WTC11 (cell line): ENCODE measurements at regions not wholly inside any gene's neighbourhood (a gene's known extent, or its start where the extent isn't known, plus 50 kb on each side); places are given as distances from the start of the nearest gene placed in this dataset.

Source experiments
- ATAC-seq: fragments of 200-7000 bp; cut with Tn5 transposase; 2 replicates; pipeline ENCODE4 v1.10.0; 2021; ENCODE audit warnings: mild to moderate bottlenecking, moderate library complexity
- CTCF ChIA-PET: fragments of 300-600 bp; sonication (Branson Sonifier 250); formaldehyde crosslinking; loops from one replicate; lab custom pipeline; 2021; ENCODE audit warnings: antibody characterized with exemption; lab: Charles Lee
- POLR2A ChIA-PET: fragments of 350-600 bp; sonication (Branson Sonifier 250); formaldehyde crosslinking; loops from one replicate; lab custom pipeline; 2021; ENCODE audit warnings: antibody characterized with exemption; lab: Charles Lee
- DNase-seq: peaks from one replicate; pipeline ENCODE4 v3.0.0; 2021; ENCODE audit warnings: low spot score
- H3K27ac Mint-ChIP-seq: 2 replicates; pipeline ENCODE4 v1.8.0; 2021; ENCODE audit warnings: mixed read lengths
- H3K27me3 Mint-ChIP-seq: 2 replicates; pipeline ENCODE4 v1.8.0; 2021; ENCODE audit warnings: low read depth, mild to moderate bottlenecking, moderate library complexity, mixed read lengths
- H3K36me3 Mint-ChIP-seq: 2 replicates; pipeline ENCODE4 v1.8.0; 2021; ENCODE audit warnings: mixed read lengths
- H3K4me1 Mint-ChIP-seq: 2 replicates; pipeline ENCODE4 v1.8.0; 2022; ENCODE audit warnings: mixed read lengths
- H3K4me3 Mint-ChIP-seq: 2 replicates; pipeline ENCODE4 v1.8.0; 2021; ENCODE audit warnings: mild to moderate bottlenecking, moderate library complexity, mixed read lengths
- H3K9me3 Mint-ChIP-seq: 2 replicates; pipeline ENCODE4 v1.8.0; 2021; ENCODE audit warnings: mixed read lengths
- CDX4 ChIP-seq: fragments of 250-450 bp; sonication (Bioruptor Pico); IDR thresholded peaks from 2 replicates; pipeline ENCODE4 v1.9.0; 2021; ENCODE audit warnings: moderate library complexity, mild to moderate bottlenecking, inconsistent platforms, borderline replicate concordance
- E2F5 ChIP-seq: sonication (generic); formaldehyde crosslinking; IDR thresholded peaks from 2 replicates; pipeline ENCODE4 v1.8.1; 2022; ENCODE audit warnings: mild to moderate bottlenecking, moderate library complexity, missing genetic modification reagents
- ETV6 ChIP-seq: sonication (generic); formaldehyde crosslinking; IDR thresholded peaks from 2 replicates; pipeline ENCODE4 v1.8.1; 2022; ENCODE audit warnings: mild to moderate bottlenecking, missing genetic modification reagents
- FOXK1 ChIP-seq: sonication (generic); formaldehyde crosslinking; IDR thresholded peaks from 2 replicates; pipeline ENCODE4 v1.8.0; 2022; ENCODE audit warnings: mild to moderate bottlenecking, moderate library complexity, missing genetic modification reagents
- GTF2I ChIP-seq: fragments of 250-450 bp; sonication (Bioruptor Pico); conservative IDR thresholded peaks from 2 replicates; pipeline ENCODE4 v1.4.0; 2021; ENCODE audit warnings: mild to moderate bottlenecking
- IRF1 ChIP-seq: sonication (generic); formaldehyde crosslinking; IDR thresholded peaks from 2 replicates; pipeline ENCODE4 v1.8.0; 2023; ENCODE audit warnings: missing genetic modification reagents
- KAT7 ChIP-seq: sonication (generic); formaldehyde crosslinking; IDR thresholded peaks from 2 replicates; pipeline ENCODE4 v1.8.1; 2023; ENCODE audit warnings: missing genetic modification reagents, mild to moderate bottlenecking, borderline replicate concordance
- MAX ChIP-seq: sonication (generic); formaldehyde crosslinking; IDR thresholded peaks from 2 replicates; pipeline ENCODE4 v1.8.0; 2022; ENCODE audit warnings: mild to moderate bottlenecking, missing genetic modification reagents
- MYBL2 ChIP-seq: sonication (generic); formaldehyde crosslinking; IDR thresholded peaks from 2 replicates; pipeline ENCODE4 v1.8.1; 2023; ENCODE audit warnings: mild to moderate bottlenecking, moderate library complexity, missing genetic modification reagents
- NFYB ChIP-seq: sonication (generic); formaldehyde crosslinking; conservative IDR thresholded peaks from 2 replicates; pipeline ENCODE4 v1.8.0; 2022; ENCODE audit warnings: low read depth, missing genetic modification reagents
- PRRX2 ChIP-seq: fragments of 250-450 bp; sonication (Bioruptor Pico); IDR thresholded peaks from 2 replicates; pipeline ENCODE4 v1.8.0; 2021; ENCODE audit warnings: mild to moderate bottlenecking
- SMAD3 ChIP-seq: sonication (generic); formaldehyde crosslinking; IDR thresholded peaks from 2 replicates; pipeline ENCODE4 v1.8.0; 2022; ENCODE audit warnings: missing genetic modification reagents, mild to moderate bottlenecking, borderline replicate concordance
- SOX15 ChIP-seq: fragments of 250-450 bp; sonication (Bioruptor Pico); IDR thresholded peaks from 2 replicates; pipeline ENCODE4 v1.9.0; 2021; ENCODE audit warnings: mild to moderate bottlenecking
- SP1 ChIP-seq: sonication (generic); formaldehyde crosslinking; conservative IDR thresholded peaks from 2 replicates; pipeline ENCODE4 v1.8.1; 2022; ENCODE audit warnings: missing genetic modification reagents
- TEAD4 ChIP-seq: sonication (generic); formaldehyde crosslinking; IDR thresholded peaks from 2 replicates; pipeline ENCODE4 v1.8.0; 2022; ENCODE audit warnings: mild to moderate bottlenecking, missing genetic modification reagents
- TP53 ChIP-seq: sonication (generic); formaldehyde crosslinking; IDR thresholded peaks from 2 replicates; pipeline ENCODE4 v1.8.1; 2023; ENCODE audit warnings: mild to moderate bottlenecking, missing genetic modification reagents
- ZNF121 ChIP-seq: sonication (generic); formaldehyde crosslinking; IDR thresholded peaks from 2 replicates; pipeline ENCODE4 v1.8.0; 2023; ENCODE audit warnings: missing genetic modification reagents
- ZNF232 ChIP-seq: sonication (generic); formaldehyde crosslinking; IDR thresholded peaks from 2 replicates; pipeline ENCODE4 v1.8.0; 2022; ENCODE audit warnings: mild to moderate bottlenecking, missing genetic modification reagents
- ZNF423 ChIP-seq: fragments of 250-450 bp; sonication (Bioruptor Pico); IDR thresholded peaks from 2 replicates; pipeline ENCODE4 v2.1.2; 2022; ENCODE audit warnings: mild to moderate bottlenecking, moderate library complexity
- ZNF512 ChIP-seq: sonication (generic); formaldehyde crosslinking; IDR thresholded peaks from 2 replicates; pipeline ENCODE4 v1.8.1; 2022; ENCODE audit warnings: missing genetic modification reagents, borderline replicate concordance

GRCh38 chr5:123286891-123287290 lies 136.3 kb downstream of the CEP120 start (continued):
- TF ChIP-seq ZNF232 (no peak), KAT7 (CRISPR knock-in tag) (no peak), MYBL2 (CRISPR knock-in tag) (no peak), ZNF512 (CRISPR knock-in tag) (no peak), ZNF121 (CRISPR knock-in tag) (no peak), SP1 (no peak)
- TF ChIP-seq, all 79 proteins: peak for 0

- TF ChIP-seq ETV6, result peak; percentile 73; the same call in 1 of the 2 replicates
- TF ChIP-seq TEAD4 (CRISPR knock-in tag), result no peak
- POLR2A ChIA-PET, result no interaction called here
- Mint-ChIP-seq H3K4me3 (peak overlapping the region; percentile 89), H3K9me3 (no peaks in the 10 kb centered on the region), H3K36me3 (no peaks in the 10 kb centered on the region), H3K27me3 (peaks cover 34% of the 10 kb centered on the region), H3K4me1 (peaks cover 17% of the 10 kb centered on the region), H3K27ac (no peak overlapping the region)
- CTCF ChIA-PET, result interaction anchor here (0.9 to 1.4 kb wide), 3 partner anchors 70 to 191 kb away, joined by 3 to 4 read pairs (median 3); no protein-coding TSS in a partner anchor
- DNase-seq, result peak; percentile 38
- peak; percentile 77 for ATAC-seq
Measured at GRCh38 chr5:123285122-123286023, 137.8 kb downstream of the CEP120 start.

GRCh38 chr5:123283499-123283898 lies 139.7 kb downstream of the CEP120 start:
- Mint-ChIP-seq H3K27ac (no peak overlapping the region), H3K9me3 (no peaks in the 10 kb centered on the region), H3K4me1 (peaks cover 17% of the 10 kb centered on the region), H3K4me3 (no peak overlapping the region), H3K27me3 (peaks cover 34% of the 10 kb centered on the region), H3K36me3 (no peaks in the 10 kb centered on the region)
- no peak for ATAC-seq
- CTCF ChIA-PET, result interaction anchor here (1.1 to 1.4 kb wide), 2 partner anchors 579 to 767 kb away, joined by 3 to 4 read pairs; no protein-coding TSS in a partner anchor
- POLR2A ChIA-PET, result no interaction called here
- TF ChIP-seq SMAD3, result no peak
- no peak for TF ChIP-seq SOX15 (CRISPR knock-in tag)
- TF ChIP-seq MAX (CRISPR knock-in tag), result no peak
- TF ChIP-seq GTF2I (CRISPR knock-in tag), result no peak
- no peak for TF ChIP-seq IRF1 (CRISPR knock-in tag)
- TF ChIP-seq KAT7 (CRISPR knock-in tag), result no peak
- TF ChIP-seq ZNF423 (CRISPR knock-in tag), result no peak
- no peak for DNase-seq

- no peaks in the 10 kb centered on the region for H3K36me3 Mint-ChIP-seq
- H3K9me3 Mint-ChIP-seq, result no peaks in the 10 kb centered on the region
- no peak for TF ChIP-seq NFYB
- TF ChIP-seq PRRX2 (CRISPR knock-in tag), result no peak
- no peak for TF ChIP-seq ETV6
- TF ChIP-seq E2F5 (CRISPR knock-in tag), result no peak
- TF ChIP-seq CDX4 (CRISPR knock-in tag), result no peak
- TF ChIP-seq FOXK1 (CRISPR knock-in tag), result no peak
- no peak for TF ChIP-seq TP53
- TF ChIP-seq, all 79 proteins: peak for 0
- Mint-ChIP-seq H3K4me3 (no peak overlapping the region), H3K27me3 (peaks cover 34% of the 10 kb centered on the region), H3K4me1 (peaks cover 17% of the 10 kb centered on the region), H3K27ac (no peak overlapping the region)
- DNase-seq (no peak), ATAC-seq (no peak)
- CTCF ChIA-PET, result interaction anchor here (1.4 kb wide), 1 partner anchor 767 kb away, joined by 3 read pairs; no protein-coding TSS in a partner anchor
- POLR2A ChIA-PET, result no interaction called here
Measured at GRCh38 chr5:123283031-123283430, 140.2 kb downstream of the CEP120 start.
